Smooth muscle cell (in vitro differentiated cells): ENCODE measurements at regions not wholly inside any gene's neighbourhood (a gene's known extent, or its start where the extent isn't known, plus 50 kb on each side); places are given as distances from the start of the nearest gene placed in this dataset.

ENCODE experiments used
- DNase-seq: peaks from one replicate; lab custom pipeline; 2025; ENCODE audit not compliant: unreplicated experiment; lab: John Stamatoyannopoulos, UW
- H2AFZ ChIP-seq: fragments of 200-600 bp; sonication (generic); 2 replicates; pipeline ENCODE4 v1.6.0; 2016; ENCODE audit warnings: antibody characterized with exemption, low read depth, mild to moderate bottlenecking
- H3F3A ChIP-seq: fragments of 200-600 bp; sonication (generic); 2 replicates; pipeline ENCODE4 v1.6.0; 2017; ENCODE audit warnings: antibody characterized with exemption, low read depth
- H3K27ac ChIP-seq: fragments of 200-600 bp; sonication (generic); 2 replicates; pipeline ENCODE4 v1.5.1; 2016; ENCODE audit warnings: low read depth, mild to moderate bottlenecking
- H3K27me3 ChIP-seq: fragments of 200-600 bp; sonication (generic); 2 replicates; pipeline ENCODE4 v1.6.1; 2016; ENCODE audit warnings: low read depth, mild to moderate bottlenecking
- H3K36me3 ChIP-seq: fragments of 200-600 bp; sonication (generic); 2 replicates; pipeline ENCODE4 v1.5.1; 2016; ENCODE audit warnings: low read depth
- H3K4me1 ChIP-seq: fragments of 200-600 bp; sonication (generic); 2 replicates; pipeline ENCODE4 v1.5.1; 2016; ENCODE audit warnings: low read depth
- H3K4me2 ChIP-seq: fragments of 200-600 bp; sonication (generic); 2 replicates; pipeline ENCODE4 v1.6.0; 2016; ENCODE audit warnings: mild to moderate bottlenecking
- H3K4me3 ChIP-seq: fragments of 200-600 bp; sonication (generic); 2 replicates; pipeline ENCODE4 v1.5.1; 2016; ENCODE audit warnings: mild to moderate bottlenecking
- H3K79me2 ChIP-seq: fragments of 200-600 bp; sonication (generic); 2 replicates; pipeline ENCODE4 v1.6.0; 2016; ENCODE audit warnings: low read depth, mild to moderate bottlenecking
- H3K9ac ChIP-seq: fragments of 200-600 bp; sonication (generic); 2 replicates; pipeline ENCODE4 v1.6.0; 2016; ENCODE audit warnings: low read depth
- H3K9me3 ChIP-seq: fragments of 200-600 bp; sonication (generic); replicated peaks from 2 replicates; pipeline ENCODE4 v1.5.1; 2016; ENCODE audit warnings: low read depth
- H4K20me1 ChIP-seq: fragments of 200-600 bp; sonication (generic); 2 replicates; pipeline ENCODE4 v1.6.0; 2016; ENCODE audit warnings: low read depth
- CTCF ChIP-seq: fragments of 200-600 bp; sonication (generic); IDR thresholded peaks from 2 replicates; pipeline ENCODE4 v1.5.1; 2017; ENCODE audit warnings: borderline replicate concordance, mild to moderate bottlenecking, antibody characterized with exemption; ENCODE audit not compliant: insufficient read depth, poor library complexity, severe bottlenecking
- WGBS: methylation state at CpG from one replicate; pipeline ENCODE4 v1.1.7; 2016; ENCODE audit warnings: low lambda C conversion rate; 5-methylcytosine and 5-hydroxymethylcytosine counted together

GRCh38 chr14:42130815-42131214 is 524.1 kb downstream of the LRFN5 start:
- Histone ChIP-seq H4K20me1 (no peaks in the 10 kb centered on the region), H3K4me3 (no peak overlapping the region), H3K9ac (no peak overlapping the region), H2AFZ (no peak overlapping the region), H3F3A (no peaks in the 10 kb centered on the region), H3K4me1 (no peaks in the 10 kb centered on the region), H3K4me2 (no peak overlapping the region), H3K27me3 (no peaks in the 10 kb centered on the region), H3K36me3 (no peaks in the 10 kb centered on the region), H3K27ac (no peak overlapping the region), H3K79me2 (no peaks in the 10 kb centered on the region), H3K9me3 (no peaks in the 10 kb centered on the region)
- DNase-seq, result no peak
- no peak for TF ChIP-seq CTCF

- H3K4me3 ChIP-seq, result no peak overlapping the region
- no peaks in the 10 kb centered on the region for H3K36me3 ChIP-seq
- H2AFZ ChIP-seq, result no peak overlapping the region
- TF ChIP-seq CTCF, result no peak
- H3K4me1 ChIP-seq, result no peaks in the 10 kb centered on the region
- 68% methylated on average over 1 of the region's 1 CpG for WGBS
- H3K79me2 ChIP-seq, result no peaks in the 10 kb centered on the region
- H3K9ac ChIP-seq, result no peak overlapping the region
- no peaks in the 10 kb centered on the region for H3K9me3 ChIP-seq
- no peak overlapping the region for H3K27ac ChIP-seq
- H3F3A ChIP-seq, result no peaks in the 10 kb centered on the region
- no peak overlapping the region for H3K4me2 ChIP-seq
- H3K27me3 ChIP-seq, result no peaks in the 10 kb centered on the region
- DNase-seq, result no peak
- H4K20me1 ChIP-seq, result no peaks in the 10 kb centered on the region
These were observed 516.9 kb downstream of the LRFN5 start for GRCh38 chr14:42123526-42123925.

DNA sequence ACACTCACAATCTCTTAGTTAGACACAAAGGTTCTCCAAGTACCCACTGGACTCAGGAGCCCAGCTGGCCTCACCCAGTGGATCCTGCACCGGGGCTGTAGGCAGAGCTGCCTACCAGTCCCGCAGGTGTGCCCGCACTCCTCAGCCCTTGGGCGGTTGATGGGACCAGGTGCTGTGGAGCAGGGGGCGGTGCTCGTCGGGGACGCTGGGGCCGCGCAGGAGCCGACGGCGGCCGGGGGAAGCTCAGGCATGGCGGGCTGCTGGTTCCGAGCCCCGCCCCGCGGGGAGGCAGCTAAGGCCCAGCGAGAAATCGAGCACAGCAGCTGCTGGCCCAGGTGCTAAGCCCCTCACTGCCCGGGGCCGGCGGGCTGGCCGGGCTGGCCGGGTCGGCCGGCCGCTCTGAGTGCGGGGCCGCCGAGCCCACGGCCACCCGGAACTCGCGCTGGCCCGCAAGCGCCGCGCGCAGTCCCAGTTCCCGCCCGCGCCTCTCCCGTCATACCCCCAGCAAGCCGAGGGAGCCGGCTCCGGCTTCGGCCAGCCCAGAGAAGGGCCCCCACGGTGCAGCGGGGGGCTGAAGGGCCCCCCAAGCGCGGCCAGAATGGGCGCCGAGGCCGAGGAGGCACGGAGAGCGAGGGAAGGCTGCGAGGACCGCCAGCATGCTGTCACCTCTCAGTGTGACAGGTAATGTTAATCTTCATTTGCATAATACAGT is 506.8 kb downstream of the LRFN5 start:
- Histone ChIP-seq H3K27ac (no peak overlapping the region), H3K27me3 (no peaks in the 10 kb centered on the region), H2AFZ (no peak overlapping the region), H3K4me3 (no peak overlapping the region), H3K36me3 (no peaks in the 10 kb centered on the region), H4K20me1 (no peaks in the 10 kb centered on the region), H3F3A (no peaks in the 10 kb centered on the region), H3K79me2 (no peaks in the 10 kb centered on the region), H3K9me3 (no peaks in the 10 kb centered on the region), H3K4me2 (no peak overlapping the region), H3K4me1 (no peaks in the 10 kb centered on the region), H3K9ac (no peak overlapping the region)
- TF ChIP-seq CTCF, result no peak
- WGBS, result 95% methylated on average over 56 of the region's 60 CpGs
- DNase-seq, result no peak

DNA sequence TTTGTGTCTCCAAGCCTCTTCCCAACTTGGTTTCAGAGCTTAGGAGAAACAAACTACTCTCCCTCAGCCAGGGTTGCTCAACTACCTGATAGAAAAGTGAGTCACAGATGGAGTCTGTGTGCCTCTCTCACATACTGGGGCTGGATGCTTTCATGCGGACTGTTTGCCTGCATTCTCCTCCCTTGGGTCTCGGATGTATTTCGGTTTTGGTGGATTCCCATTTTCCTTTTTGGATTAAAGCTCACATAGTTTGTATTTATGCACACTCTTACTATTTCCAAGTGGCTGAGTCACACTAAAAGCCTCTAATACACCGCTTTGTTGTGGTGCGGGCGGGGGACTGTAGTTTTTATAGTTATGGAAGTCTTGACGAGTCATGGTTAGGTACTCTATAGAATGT is 505.4 kb downstream of the LRFN5 start:
- Histone ChIP-seq H3K79me2 (no peaks in the 10 kb centered on the region), H3K27me3 (no peaks in the 10 kb centered on the region), H3K27ac (no peak overlapping the region), H3F3A (no peaks in the 10 kb centered on the region), H3K9ac (no peak overlapping the region), H3K4me3 (no peak overlapping the region), H3K4me2 (no peak overlapping the region), H3K9me3 (no peaks in the 10 kb centered on the region), H3K4me1 (no peaks in the 10 kb centered on the region), H2AFZ (no peak overlapping the region), H3K36me3 (no peaks in the 10 kb centered on the region), H4K20me1 (no peaks in the 10 kb centered on the region)
- no peak for DNase-seq
- no peak for TF ChIP-seq CTCF
- 76% methylated on average over 7 of the region's 7 CpGs for whole genome bisulfite sequencing
